NCI-H82 treated with DMSO at 0.1 percent for 48 hours (cell line): ENCODE measurements at regions not wholly inside any gene's neighbourhood (a gene's known extent, or its start where the extent isn't known, plus 50 kb on each side); places are given as distances from the start of the nearest gene placed in this dataset.

Source experiments
- DNase-seq: peaks from one replicate; lab custom pipeline; 2025; ENCODE audit not compliant: unreplicated experiment; lab: John Stamatoyannopoulos, UW

GRCh38 chr14:34025325-34026017 lies 74.6 kb upstream of the EGLN3 start:
- DNase-seq = no peak

- DNase-seq = no peak
Observed at GRCh38 chr14:34024768-34025144, 73.9 kb upstream of the EGLN3 start.

GRCh38 chr14:34023824-34024767 lies 73.2 kb upstream of the EGLN3 start:
- DNase-seq = no peak

GRCh38 chr14:34021096-34021495 lies 70.2 kb upstream of the EGLN3 start:
- DNase-seq = no peak

- no peak for DNase-seq
Observed at GRCh38 chr14:34020014-34020413, 69.1 kb upstream of the EGLN3 start.

GRCh38 chr14:34018564-34019244 lies 67.8 kb upstream of the EGLN3 start:
- DNase-seq = no peak

- no peak for DNase-seq
Observed at GRCh38 chr14:34018125-34018524, 67.3 kb upstream of the EGLN3 start.

- DNase-seq = no peak
Observed at GRCh38 chr14:34015383-34015782, 64.5 kb upstream of the EGLN3 start.

- DNase-seq = peak; percentile 98
Observed at GRCh38 chr14:34014936-34015335, 64.1 kb upstream of the EGLN3 start.

GRCh38 chr14:34013721-34014060 lies 62.8 kb upstream of the EGLN3 start:
- DNase-seq = no peak

- DNase-seq = no peak
Observed at GRCh38 chr14:34012978-34013720, 62.3 kb upstream of the EGLN3 start.

GRCh38 chr14:34012369-34012768 lies 61.5 kb upstream of the EGLN3 start:
- no peak for DNase-seq

- DNase-seq = no peak
Observed at GRCh38 chr14:34009956-34010355, 59.1 kb upstream of the EGLN3 start.

- no peak for DNase-seq
Observed at GRCh38 chr14:34007902-34008301, 57.0 kb upstream of the EGLN3 start.

- no peak for DNase-seq
Observed at GRCh38 chr14:34005901-34006300, 55.0 kb upstream of the EGLN3 start.

GRCh38 chr14:34004881-34005280 lies 54.0 kb upstream of the EGLN3 start:
- no peak for DNase-seq

GRCh38 chr14:34003691-34004090 lies 52.8 kb upstream of the EGLN3 start:
- no peak for DNase-seq

GRCh38 chr14:34003082-34003668 lies 52.3 kb upstream of the EGLN3 start:
- DNase-seq = no peak
